ENCODE measurements at regions not wholly inside any gene's neighbourhood (a gene's known extent, or its start where the extent isn't known, plus 50 kb on each side); places are given as distances from the start of the nearest gene placed in this dataset.

- no peak overlapping the region for H3K4me3 ChIP-seq (ENCODE audit: low read depth, low read length)
- DNase-seq (ENCODE audit: low read depth) = no peak
- TF ChIP-seq CTCF (conservative IDR thresholded peaks at IDR 0.05; ENCODE audit: low read depth, low read length) = no peak
These were observed 585.1 kb downstream of the SLC4A3 start for GRCh38 chr2:220212296-220213080.

- no peak overlapping the region for H3K4me3 ChIP-seq (ENCODE audit: low read depth, low read length)
- no peak for DNase-seq (ENCODE audit: low read depth)
- TF ChIP-seq CTCF (conservative IDR thresholded peaks at IDR 0.05; ENCODE audit: low read depth, low read length) = no peak
These were observed 588.4 kb downstream of the SLC4A3 start for GRCh38 chr2:220215785-220216184.

- DNase-seq (ENCODE audit: low read depth) = no peak
- TF ChIP-seq CTCF (conservative IDR thresholded peaks at IDR 0.05; ENCODE audit: low read depth, low read length) = no peak
- H3K4me3 ChIP-seq (ENCODE audit: low read depth, low read length) = no peak overlapping the region
These were observed 591.9 kb downstream of the SLC4A3 start for GRCh38 chr2:220219371-220219770.

GRCh38 chr2:220220009-220220408 lies 592.6 kb downstream of the SLC4A3 start:
- TF ChIP-seq CTCF (conservative IDR thresholded peaks at IDR 0.05; ENCODE audit: low read depth, low read length) = no peak
- no peak for DNase-seq (ENCODE audit: low read depth)

GRCh38 chr2:220221992-220222391 lies 594.6 kb downstream of the SLC4A3 start:
- TF ChIP-seq CTCF (conservative IDR thresholded peaks at IDR 0.05; ENCODE audit: low read depth, low read length) = no peak

More at GRCh38 chr2:220220009-220220408, 592.6 kb downstream of the SLC4A3 start:
- no peak overlapping the region for H3K4me3 ChIP-seq (ENCODE audit: low read depth, low read length)

GRCh38 chr2:220224691-220225543 lies 597.5 kb downstream of the SLC4A3 start:
- H3K4me3 ChIP-seq (ENCODE audit: low read depth, low read length) = no peak overlapping the region
- DNase-seq (ENCODE audit: low read depth) = peak; percentile 58
- no peak for TF ChIP-seq CTCF (conservative IDR thresholded peaks at IDR 0.05; ENCODE audit: low read depth, low read length)

More at GRCh38 chr2:220221992-220222391, 594.6 kb downstream of the SLC4A3 start:
- H3K4me3 ChIP-seq (ENCODE audit: low read depth, low read length) = no peak overlapping the region
- DNase-seq (ENCODE audit: low read depth) = no peak

Measured in choroid plexus epithelial cell (primary cell).